HFF-Myc (cell line): ENCODE measurements at regions not wholly inside any gene's neighbourhood (a gene's known extent, or its start where the extent isn't known, plus 50 kb on each side); places are given as distances from the start of the nearest gene placed in this dataset.

ENCODE experiments used
- DNase-seq: peaks from one replicate; pipeline ENCODE4 v3.0.0-alpha.2; 2011; ENCODE audit warnings: low read depth; ENCODE audit errors: extremely low read depth
- H3K4me3 ChIP-seq: replicated peaks from 2 replicates; pipeline ENCODE4 v1.5.1; 2011; ENCODE audit warnings: low read depth, mild to moderate bottlenecking, control low read depth, low read length
- CTCF ChIP-seq: IDR thresholded peaks from 2 replicates; pipeline ENCODE4 v1.5.1; 2012; ENCODE audit warnings: mild to moderate bottlenecking, low read depth, low read length, control low read depth; ENCODE audit errors: missing control alignments

- no peak for DNase-seq
- TF ChIP-seq CTCF, result no peak
- H3K4me3 ChIP-seq, result no peak overlapping the region
Observed at GRCh38 chr3:18652781-18653180, 227.6 kb upstream of the SATB1 start.

GRCh38 chr3:18650731-18651130 lies 225.6 kb upstream of the SATB1 start:
- DNase-seq, result no peak
- TF ChIP-seq CTCF, result no peak
- no peak overlapping the region for H3K4me3 ChIP-seq

GRCh38 chr3:18649666-18650363 lies 224.7 kb upstream of the SATB1 start:
- H3K4me3 ChIP-seq, result no peak overlapping the region
- DNase-seq, result no peak
- no peak for TF ChIP-seq CTCF

- DNase-seq, result no peak
- H3K4me3 ChIP-seq, result no peak overlapping the region
- TF ChIP-seq CTCF, result no peak
Observed at GRCh38 chr3:18648868-18649462, 223.8 kb upstream of the SATB1 start.

GRCh38 chr3:18648159-18648558 lies 223.0 kb upstream of the SATB1 start:
- TF ChIP-seq CTCF, result no peak
- DNase-seq, result no peak
- no peak overlapping the region for H3K4me3 ChIP-seq

GRCh38 chr3:18645619-18646018 lies 220.5 kb upstream of the SATB1 start:
- no peak for TF ChIP-seq CTCF
- H3K4me3 ChIP-seq, result no peak overlapping the region
- no peak for DNase-seq
